ENCODE measurements at regions not wholly inside any gene's neighbourhood (a gene's known extent, or its start where the extent isn't known, plus 50 kb on each side); places are given as distances from the start of the nearest gene placed in this dataset.

- no peak for DNase-seq (ENCODE audit: low read depth in 1 of 2, low spot score in 1 of 2)
- no peak for TF ChIP-seq CTCF (IDR thresholded peaks at IDR 0.05; ENCODE audit: insufficient read depth, low read length)
- TF ChIP-seq POLR2AphosphoS5 (IDR thresholded peaks at IDR 0.05; ENCODE audit: low read depth), result no peak
- no peak for TF ChIP-seq GABPA (IDR thresholded peaks at IDR 0.05; ENCODE audit: low read depth)
- TF ChIP-seq SPI1 (IDR thresholded peaks at IDR 0.05; ENCODE audit: borderline replicate concordance, low read depth), result no peak
- TF ChIP-seq REST (IDR thresholded peaks at IDR 0.05; ENCODE audit: insufficient replicate concordance, low read depth), result no peak
- no peak overlapping the region for H3K4me3 ChIP-seq (replicated peaks; ENCODE audit: insufficient read depth, low read length)
- no peaks in the 10 kb centered on the region for H3K27me3 ChIP-seq (ENCODE audit: insufficient read depth, poor library complexity, severe bottlenecking)
- H3K27ac ChIP-seq (replicated peaks), result no peak overlapping the region
These were observed 1445.5 kb downstream of the BRD1 start for GRCh38 chr22:48382197-48382596.

- peaks cover 2% of the 10 kb centered on the region for H3K27me3 ChIP-seq (ENCODE audit: insufficient read depth, poor library complexity, severe bottlenecking)
These were observed 1447.5 kb downstream of the BRD1 start for GRCh38 chr22:48380016-48380665.

More at GRCh38 chr22:48380016-48380665, 1447.5 kb downstream of the BRD1 start:
- no peak for DNase-seq (ENCODE audit: low read depth in 1 of 2, low spot score in 1 of 2)
- TF ChIP-seq GABPA (IDR thresholded peaks at IDR 0.05; ENCODE audit: low read depth) (no peak), REST (IDR thresholded peaks at IDR 0.05; ENCODE audit: insufficient replicate concordance, low read depth) (no peak), SPI1 (IDR thresholded peaks at IDR 0.05; ENCODE audit: borderline replicate concordance, low read depth) (no peak), CTCF (IDR thresholded peaks at IDR 0.05; ENCODE audit: insufficient read depth, low read length) (no peak), POLR2AphosphoS5 (IDR thresholded peaks at IDR 0.05; ENCODE audit: low read depth) (no peak)
- no peak overlapping the region for H3K4me3 ChIP-seq (replicated peaks; ENCODE audit: insufficient read depth, low read length)
- H3K27ac ChIP-seq (replicated peaks), result no peak overlapping the region

All from HL-60 (cell line).